Body of pancreas (tissue), 4 donors: ENCODE measurements at regions not wholly inside any gene's neighbourhood (a gene's known extent, or its start where the extent isn't known, plus 50 kb on each side); places are given as distances from the start of the nearest gene placed in this dataset.

Experiments
- ATAC-seq: fragments of 150-250 bp; one replicate; pipeline ENCODE4 v1.9.1; 2016
- DNase-seq, 4 donors: peaks; one replicate each; pipeline ENCODE4 v3.0.0-alpha.2; 2019
- H3K27ac ChIP-seq, 4 donors: fragments of 200-600 bp; sonication (generic); 1 replicate in 3 of 4; 2 replicates in 1 of 4; pipeline versions ENCODE4 v1.5.1 to v1.6.1; 2016 to 2019; ENCODE audit warnings: mild to moderate bottlenecking in 1 of 4, mixed read lengths in 1 of 4, moderate library complexity in 1 of 4
- H3K27me3 ChIP-seq, 2 donors: fragments of 200-600 bp; sonication (generic); one replicate each; pipeline ENCODE4 v1.6.0; 2016; ENCODE audit warnings: mild to moderate bottlenecking in 1 of 2
- H3K36me3 ChIP-seq, 2 donors: fragments of 200-600 bp; sonication (generic); replicated peaks in 1 of 2; 2 replicates each; pipeline ENCODE4 v1.5.1; 2016; ENCODE audit warnings: low read depth in 2 of 2; ENCODE audit not compliant: insufficient read depth in 1 of 2
- H3K4me1 ChIP-seq: fragments of 200-600 bp; sonication (generic); one replicate; pipeline ENCODE4 v1.6.0; 2016
- H3K4me3 ChIP-seq, 2 donors: fragments of 200-600 bp; sonication (generic); 1 replicate in 1 of 2; 2 replicates in 1 of 2; pipeline ENCODE4 v1.5.1; 2016 to 2019
- H3K9me3 ChIP-seq, 3 donors: fragments of 200-600 bp; sonication (generic); 1 replicate in 2 of 3; 2 replicates in 1 of 3; pipeline ENCODE4 v1.5.1; 2016
- CTCF ChIP-seq, 7 experiments: fragments of 450-650 bp in 4 of 7; fragments of 200-600 bp in 3 of 7; sonication (generic) in 3 of 7; IDR thresholded peaks; one replicate each; pipeline ENCODE4 v1.5.1; 2016 to 2019; ENCODE audit warnings: antibody characterized with exemption in 7 of 7
- POLR2A ChIP-seq, 3 donors: fragments of 450-650 bp; IDR thresholded peaks; one replicate each; pipeline ENCODE4 v1.6.1; 2016; ENCODE audit warnings: antibody characterized with exemption in 3 of 3, mild to moderate bottlenecking in 2 of 3
- WGBS, 2 donors: methylation state at CpG; one replicate each; pipeline ENCODE4 v1.1.5; 2017; 5-methylcytosine and 5-hydroxymethylcytosine counted together
- intact Hi-C: fragments of 100-400 bp; cut with DNase I; formaldehyde crosslinking; loops from one replicate; pipeline ENCODE4 v1.15.1; 2023

GRCh38 chr18:42436222-42436765 is 481.3 kb downstream of the PIK3C3 start:
- H3K4me3 ChIP-seq: no peak overlapping the region
- H3K27me3 ChIP-seq: no peaks in the 10 kb centered on the region
- no peak overlapping the region for H3K27ac ChIP-seq
- WGBS, 2 donors: 72 to 79% methylated on average over 1 of the region's 1 CpG
- H3K4me1 ChIP-seq: no peaks in the 10 kb centered on the region
- ATAC-seq (no peak), DNase-seq (no peak)
- H3K36me3 ChIP-seq: no peaks in the 10 kb centered on the region
- intact Hi-C loops: no loop called here
- no peak for TF ChIP-seq POLR2A (IDR thresholded peaks at IDR 0.05)
- no peaks in the 10 kb centered on the region for H3K9me3 ChIP-seq

GRCh38 chr18:42437001-42437400 is 482.0 kb downstream of the PIK3C3 start:
- H3K4me1 ChIP-seq: no peaks in the 10 kb centered on the region
- no peak overlapping the region for H3K4me3 ChIP-seq
- no peak for ATAC-seq
- TF ChIP-seq POLR2A (IDR thresholded peaks at IDR 0.05) (no peak), CTCF (IDR thresholded peaks at IDR 0.05) (no peak)
- DNase-seq: no peak
- no peaks in the 10 kb centered on the region for H3K36me3 ChIP-seq
- no peak overlapping the region for H3K27ac ChIP-seq
- H3K9me3 ChIP-seq: no peaks in the 10 kb centered on the region
- intact Hi-C loops: no loop called here
- 66 to 77% methylated on average over 5 of the region's 5 CpGs for WGBS, 2 donors
- no peaks in the 10 kb centered on the region for H3K27me3 ChIP-seq

- ATAC-seq: no peak
- Histone ChIP-seq H3K27ac (no peak overlapping the region), H3K4me1 (no peaks in the 10 kb centered on the region), H3K9me3 (no peaks in the 10 kb centered on the region), H3K36me3 (no peaks in the 10 kb centered on the region), H3K4me3 (no peak overlapping the region), H3K27me3 (no peaks in the 10 kb centered on the region)
- no peak for TF ChIP-seq CTCF (IDR thresholded peaks at IDR 0.05)
- TF ChIP-seq POLR2A (IDR thresholded peaks at IDR 0.05): no peak
- intact Hi-C loops: no loop called here
- WGBS, 2 donors: 68 to 70% methylated on average over 2 of the region's 2 CpGs
- DNase-seq: peak; percentile 15 to 34 (median 32)
These were observed 482.6 kb downstream of the PIK3C3 start for GRCh38 chr18:42437646-42438045.

GRCh38 chr18:42442656-42443055 is 487.6 kb downstream of the PIK3C3 start:
- H3K4me1 ChIP-seq: no peaks in the 10 kb centered on the region
- DNase-seq: no peak
- intact Hi-C loops: no loop called here
- no peak for ATAC-seq
- 50 to 53% methylated on average over 3 of the region's 3 CpGs for WGBS, 2 donors
- TF ChIP-seq POLR2A (IDR thresholded peaks at IDR 0.05): no peak
- TF ChIP-seq CTCF (IDR thresholded peaks at IDR 0.05): no peak
- H3K27ac ChIP-seq: no peak overlapping the region
- no peaks in the 10 kb centered on the region for H3K36me3 ChIP-seq
- no peak overlapping the region for H3K4me3 ChIP-seq
- no peaks in the 10 kb centered on the region for H3K27me3 ChIP-seq
- peaks cover 0 to 14% (median 0%) of the 10 kb centered on the region in 3 donors for H3K9me3 ChIP-seq

GRCh38 chr18:42444349-42444748 is 489.3 kb downstream of the PIK3C3 start:
- intact Hi-C loops: no loop called here
- Histone ChIP-seq H3K4me1 (no peaks in the 10 kb centered on the region), H3K9me3 (peaks cover 0 to 18% (median 0%) of the 10 kb centered on the region in 3 donors), H3K27me3 (no peaks in the 10 kb centered on the region), H3K36me3 (no peaks in the 10 kb centered on the region), H3K4me3 (no peak overlapping the region), H3K27ac (no peak overlapping the region)
- DNase-seq (no peak), ATAC-seq (no peak)
- 3 to 14% methylated on average over 1 of the region's 1 CpG for WGBS, 2 donors
- TF ChIP-seq CTCF (IDR thresholded peaks at IDR 0.05) (no peak), POLR2A (IDR thresholded peaks at IDR 0.05) (no peak)
